Fibroblast of mammary gland (primary cell): ENCODE measurements at regions not wholly inside any gene's neighbourhood (a gene's known extent, or its start where the extent isn't known, plus 50 kb on each side); places are given as distances from the start of the nearest gene placed in this dataset.

Experiments used
- DNase-seq: peaks from one replicate; pipeline ENCODE4 v3.0.0-alpha.2; 2010; ENCODE audit warnings: low read depth
- H3K4me3 ChIP-seq: 2 replicates; pipeline ENCODE4 v1.5.1; 2011; ENCODE audit warnings: low read depth, mild to moderate bottlenecking, low read length, moderate library complexity; ENCODE audit not compliant: control insufficient read depth
- TF ChIP-seq, protein P1 (sequence below): conservative IDR thresholded peaks from 2 replicates; pipeline ENCODE4 v1.5.1; 2011; ENCODE audit warnings: low read depth, low read length, inconsistent platforms; ENCODE audit not compliant: control insufficient read depth, insufficient read depth

DNA sequence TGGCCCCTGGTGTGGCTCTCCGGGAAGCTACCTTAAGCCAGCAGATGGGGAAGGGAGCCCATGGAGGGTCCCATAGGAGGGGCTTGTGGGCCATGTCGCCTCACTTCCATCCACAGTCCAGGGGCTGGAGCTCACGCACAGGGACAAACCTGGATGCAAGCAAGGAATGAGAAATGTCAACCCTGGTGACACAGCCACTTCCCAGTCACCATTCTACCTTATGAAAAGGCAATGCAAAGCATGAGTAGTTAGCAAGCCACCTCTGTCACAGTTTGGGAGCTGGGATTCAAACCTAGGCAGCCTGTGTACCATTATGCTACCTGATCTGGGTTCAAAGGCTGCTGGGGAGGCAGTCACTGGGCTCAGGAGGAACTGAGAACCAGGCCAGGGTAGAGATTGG is 170.0 kb upstream of the KLHL29 start:
- no peak for DNase-seq
- H3K4me3 ChIP-seq: no peak overlapping the region
- TF ChIP-seq, protein P1, sequence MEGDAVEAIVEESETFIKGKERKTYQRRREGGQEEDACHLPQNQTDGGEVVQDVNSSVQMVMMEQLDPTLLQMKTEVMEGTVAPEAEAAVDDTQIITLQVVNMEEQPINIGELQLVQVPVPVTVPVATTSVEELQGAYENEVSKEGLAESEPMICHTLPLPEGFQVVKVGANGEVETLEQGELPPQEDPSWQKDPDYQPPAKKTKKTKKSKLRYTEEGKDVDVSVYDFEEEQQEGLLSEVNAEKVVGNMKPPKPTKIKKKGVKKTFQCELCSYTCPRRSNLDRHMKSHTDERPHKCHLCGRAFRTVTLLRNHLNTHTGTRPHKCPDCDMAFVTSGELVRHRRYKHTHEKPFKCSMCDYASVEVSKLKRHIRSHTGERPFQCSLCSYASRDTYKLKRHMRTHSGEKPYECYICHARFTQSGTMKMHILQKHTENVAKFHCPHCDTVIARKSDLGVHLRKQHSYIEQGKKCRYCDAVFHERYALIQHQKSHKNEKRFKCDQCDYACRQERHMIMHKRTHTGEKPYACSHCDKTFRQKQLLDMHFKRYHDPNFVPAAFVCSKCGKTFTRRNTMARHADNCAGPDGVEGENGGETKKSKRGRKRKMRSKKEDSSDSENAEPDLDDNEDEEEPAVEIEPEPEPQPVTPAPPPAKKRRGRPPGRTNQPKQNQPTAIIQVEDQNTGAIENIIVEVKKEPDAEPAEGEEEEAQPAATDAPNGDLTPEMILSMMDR: no peak

DNA sequence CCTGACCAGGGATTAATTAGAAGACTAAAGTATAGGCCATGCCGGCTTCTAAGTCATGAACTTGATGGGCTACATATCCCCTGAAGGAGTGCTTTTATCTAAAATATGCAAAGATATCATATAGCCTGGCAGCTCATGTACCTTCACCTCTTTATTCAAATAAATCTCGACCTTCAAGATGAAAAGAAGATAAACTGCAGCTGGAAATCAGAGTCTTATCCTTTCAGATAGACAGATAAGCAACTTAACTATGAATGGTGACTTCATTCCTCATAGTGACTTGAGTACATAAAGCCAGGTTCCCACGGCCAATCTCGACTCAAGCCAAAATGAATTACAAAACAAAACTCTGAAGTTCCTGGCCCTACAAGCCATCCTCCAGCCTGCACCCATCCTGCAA is 165.3 kb upstream of the KLHL29 start:
- DNase-seq: no peak
- TF ChIP-seq, protein P1: no peak

DNA sequence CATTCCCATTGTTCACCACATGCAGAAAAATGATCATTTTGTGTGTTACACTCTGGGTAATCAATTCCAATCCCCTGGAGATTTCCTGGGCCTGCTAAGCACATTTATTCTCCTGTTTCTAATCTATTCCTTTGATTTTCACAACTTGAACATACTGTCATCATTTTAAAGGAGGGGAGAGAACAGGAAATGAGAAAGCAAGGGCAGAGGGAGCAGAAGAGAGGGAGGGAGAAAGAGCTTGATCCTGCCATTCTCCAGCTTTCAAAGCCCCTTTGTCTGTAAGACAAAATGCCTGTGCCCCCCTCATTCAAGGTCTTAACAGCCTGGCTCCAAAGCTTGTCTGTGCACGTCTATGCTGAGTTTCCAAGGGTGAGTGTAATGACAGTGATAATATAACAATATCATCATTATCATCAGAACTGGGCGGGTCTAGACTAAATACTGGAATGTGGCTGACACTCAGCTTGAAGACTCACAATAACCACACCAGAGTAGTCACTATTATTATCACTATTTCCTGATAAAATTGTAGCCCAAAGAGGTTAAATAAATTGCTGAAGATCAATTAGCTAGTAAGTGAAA is 164.4 kb upstream of the KLHL29 start:
- H3K4me3 ChIP-seq: no peak overlapping the region
- no peak for DNase-seq
- TF ChIP-seq, protein P1: no peak

More for the DNA sequence above, 165.3 kb upstream of the KLHL29 start:
- H3K4me3 ChIP-seq: no peak overlapping the region

DNA sequence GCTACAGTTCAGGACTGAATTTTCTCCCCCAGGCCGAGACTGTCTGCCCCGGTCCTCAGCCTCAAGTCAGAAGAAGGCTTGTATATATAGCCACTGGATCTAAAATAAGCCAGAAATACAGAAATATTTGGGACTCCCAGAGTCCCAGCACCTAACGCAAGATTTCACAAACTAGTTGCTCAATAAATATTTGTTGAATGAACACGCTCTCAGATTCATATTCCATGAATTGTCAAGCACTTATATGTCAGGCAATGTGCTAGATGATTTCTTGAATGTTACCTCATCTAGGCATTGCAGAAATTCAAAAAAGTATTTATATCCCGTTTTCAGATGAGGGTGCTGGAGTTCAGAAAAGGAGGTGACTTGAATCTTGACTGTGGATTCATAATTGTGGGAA is 163.7 kb upstream of the KLHL29 start:
- no peak overlapping the region for H3K4me3 ChIP-seq
- TF ChIP-seq, protein P1: no peak
- DNase-seq: no peak

DNA sequence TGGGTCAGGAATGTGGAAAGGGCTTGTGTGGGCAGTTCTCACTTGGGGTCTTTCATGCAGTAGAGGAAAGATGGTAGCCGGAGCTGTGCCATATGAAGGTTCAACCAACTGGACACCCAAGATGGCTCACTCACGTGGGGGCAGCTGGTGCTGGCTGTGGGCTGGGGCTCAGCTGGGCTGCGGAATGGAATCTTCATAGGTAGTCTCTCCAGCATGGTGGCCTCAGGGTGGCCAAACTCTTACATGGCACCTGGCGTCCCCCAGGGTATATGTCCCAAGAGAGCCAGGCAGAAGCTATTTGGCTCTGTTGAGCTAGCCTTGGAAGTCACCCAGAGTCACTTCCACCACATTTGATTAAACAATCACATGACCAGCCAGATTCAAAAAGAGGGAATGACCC is 163.1 kb upstream of the KLHL29 start:
- TF ChIP-seq, protein P1: no peak
- no peak overlapping the region for H3K4me3 ChIP-seq
- no peak for DNase-seq

DNA sequence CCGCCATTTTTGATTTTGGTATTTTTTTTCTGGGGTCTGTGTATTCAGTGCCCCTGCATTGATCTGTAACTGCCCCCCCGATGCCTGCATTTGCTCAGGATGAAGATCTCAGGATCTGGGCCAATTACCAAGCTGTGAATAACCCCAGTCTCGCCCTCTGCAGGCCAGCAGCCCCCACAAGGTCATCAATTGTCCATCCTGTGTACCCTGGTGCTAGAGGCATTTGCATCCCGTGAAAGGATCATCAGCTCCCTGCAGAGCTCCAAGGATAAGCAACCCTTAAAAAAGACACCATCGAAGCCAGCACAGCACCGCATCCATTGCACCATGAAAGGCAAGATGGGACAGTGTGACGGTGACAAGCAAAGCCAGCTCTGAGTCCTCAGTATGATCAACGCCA is 154.1 kb upstream of the KLHL29 start:
- TF ChIP-seq, protein P1: no peak
- DNase-seq: no peak
- no peak overlapping the region for H3K4me3 ChIP-seq

DNA sequence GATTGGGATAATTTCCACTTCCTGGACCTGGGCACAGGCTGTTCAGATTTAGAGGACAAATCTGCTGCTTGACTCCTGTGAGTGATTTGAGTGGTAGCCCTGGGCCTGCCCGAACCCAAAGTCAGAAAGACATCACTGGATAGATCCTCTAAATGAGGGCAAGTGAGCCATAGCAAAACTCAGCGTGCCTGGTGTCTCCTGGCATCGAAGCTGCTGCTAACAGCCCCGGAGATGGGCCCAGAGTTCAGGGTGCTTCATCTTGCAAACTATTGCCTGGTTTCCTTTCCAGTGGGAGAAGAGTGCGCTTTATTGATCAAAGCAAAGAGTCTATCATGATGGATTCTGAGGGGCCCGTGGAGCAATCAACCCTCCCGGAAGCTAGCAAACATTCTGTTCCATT is 153.1 kb upstream of the KLHL29 start:
- TF ChIP-seq, protein P1: no peak
- no peak for DNase-seq
- no peak overlapping the region for H3K4me3 ChIP-seq
